GM18499 (cell line): ENCODE measurements at regions not wholly inside any gene's neighbourhood (a gene's known extent, or its start where the extent isn't known, plus 50 kb on each side); places are given as distances from the start of the nearest gene placed in this dataset.
"Not testable (repeated sequence)": the region's sequence is repeated elsewhere in the genome, so short reads cannot be mapped to it uniquely, and the experiment has no call there.

Experiments
- ATAC-seq: cut with Tn5 transposase; IDR thresholded peaks from one replicate; pipeline ENCODE4 v1.9.1; 2021; ENCODE audit warnings: moderate number of reproducible peaks; ENCODE audit not compliant: insufficient read depth, unreplicated experiment

DNA sequence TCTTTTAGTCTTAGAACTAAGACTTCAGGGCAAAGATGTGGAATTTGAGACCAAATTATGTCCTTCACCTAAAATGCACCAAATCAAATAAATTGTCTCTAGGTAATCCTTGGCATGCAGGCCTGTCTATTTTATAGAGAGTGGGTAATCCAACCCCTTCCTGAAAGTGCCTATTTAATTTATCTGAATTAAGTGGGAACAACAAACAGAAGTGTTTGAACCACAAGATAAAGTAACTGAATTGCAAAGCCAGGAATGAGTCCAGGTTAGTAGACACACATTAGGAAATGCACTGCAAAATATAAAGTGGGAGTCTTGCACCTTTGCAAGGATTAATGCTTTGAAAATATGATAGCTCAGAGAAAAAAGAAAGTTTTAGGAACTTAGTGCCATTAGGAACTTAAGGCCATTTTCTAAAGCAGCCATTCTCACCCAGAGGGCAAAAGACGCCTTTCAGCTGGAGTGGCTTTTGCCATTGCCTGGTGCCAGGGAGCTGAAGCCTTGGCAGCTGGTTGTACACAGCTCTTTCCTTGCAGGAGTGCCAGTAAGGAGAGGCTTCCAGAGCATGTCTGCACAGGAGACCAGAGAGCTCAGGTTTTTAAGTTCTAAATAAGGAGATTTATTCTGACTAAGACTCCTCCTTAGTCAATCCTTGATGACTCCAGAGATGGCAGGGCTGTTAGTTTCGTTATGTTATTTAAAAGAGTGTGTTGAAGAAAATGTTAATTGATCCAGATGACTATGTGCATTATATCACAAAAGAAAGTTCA lies 151.7 kb upstream of the ELL2 start:
- no peak for ATAC-seq

DNA sequence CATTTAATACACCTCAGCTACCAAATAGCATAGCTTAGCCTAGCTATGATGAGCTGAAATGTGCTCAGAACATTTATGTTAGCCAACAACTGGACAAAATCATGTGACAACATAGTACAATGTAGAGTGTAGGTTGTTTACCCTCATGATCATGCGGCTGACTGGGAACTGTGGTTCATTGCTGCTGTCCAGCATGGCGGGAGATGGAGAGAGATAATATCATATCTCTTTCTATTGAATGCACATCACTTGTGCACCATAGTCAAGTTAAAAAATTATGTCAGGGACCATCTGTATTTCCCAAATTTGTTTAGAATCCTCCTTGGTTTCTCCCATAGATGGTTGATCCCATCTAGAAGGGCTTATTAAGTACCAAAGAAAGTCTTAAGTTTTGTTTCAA lies 151.1 kb upstream of the ELL2 start:
- ATAC-seq, result no peak

DNA sequence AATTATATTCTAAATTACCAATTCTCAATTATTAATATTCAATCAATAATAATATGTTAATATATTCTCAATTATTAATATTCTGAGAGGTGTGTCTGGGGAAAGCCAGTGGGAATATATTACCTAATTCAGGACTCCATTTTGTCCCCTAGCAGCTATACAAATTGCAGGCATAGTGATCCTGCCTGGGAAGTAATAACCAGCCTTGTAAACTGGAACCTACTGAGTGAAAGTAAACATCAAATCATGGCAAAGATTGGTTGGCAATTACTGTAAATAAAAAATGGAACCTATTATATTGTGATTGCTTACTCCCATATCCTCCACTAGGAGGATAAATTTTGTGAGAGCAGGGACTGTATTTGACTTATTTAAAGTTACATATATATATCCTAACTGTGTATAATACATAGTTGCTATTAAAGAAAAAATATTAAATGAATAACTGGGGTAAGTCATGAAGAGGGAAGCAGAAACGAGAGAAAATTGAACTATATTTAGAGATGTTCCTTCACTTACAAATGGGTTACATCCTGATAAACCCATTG lies 150.5 kb upstream of the ELL2 start:
- ATAC-seq, result no peak

DNA sequence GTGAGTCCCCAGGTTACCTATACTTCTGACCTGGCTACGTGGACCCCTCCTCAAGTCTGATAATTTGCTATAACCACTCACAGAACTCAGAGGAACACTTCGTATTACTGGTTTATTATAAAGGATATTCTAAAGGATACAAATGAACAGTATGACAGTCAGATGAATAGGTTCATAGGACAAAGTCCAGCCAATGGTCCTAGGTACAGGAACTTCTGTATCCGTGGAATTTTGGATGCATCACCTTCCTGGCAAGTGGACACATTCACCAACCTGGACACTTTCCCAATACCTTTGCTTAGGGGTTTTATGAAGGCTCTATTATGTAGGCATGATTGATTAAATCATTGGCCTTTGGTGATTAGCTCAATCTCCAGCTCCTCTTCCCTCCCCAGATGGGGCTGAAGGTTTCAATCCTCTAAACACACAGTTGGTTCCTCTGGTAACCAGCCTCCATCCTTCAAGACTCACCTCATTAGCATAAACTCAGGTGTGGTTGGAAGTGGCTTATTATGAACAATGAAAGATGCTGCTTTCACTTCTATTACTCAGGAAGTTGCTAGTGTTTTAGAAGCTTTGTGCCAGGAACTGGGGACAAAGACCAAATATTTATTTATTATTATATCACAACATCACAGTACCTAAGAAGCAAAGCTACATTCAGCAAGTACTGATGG lies 149.6 kb upstream of the ELL2 start:
- ATAC-seq, result no peak

DNA sequence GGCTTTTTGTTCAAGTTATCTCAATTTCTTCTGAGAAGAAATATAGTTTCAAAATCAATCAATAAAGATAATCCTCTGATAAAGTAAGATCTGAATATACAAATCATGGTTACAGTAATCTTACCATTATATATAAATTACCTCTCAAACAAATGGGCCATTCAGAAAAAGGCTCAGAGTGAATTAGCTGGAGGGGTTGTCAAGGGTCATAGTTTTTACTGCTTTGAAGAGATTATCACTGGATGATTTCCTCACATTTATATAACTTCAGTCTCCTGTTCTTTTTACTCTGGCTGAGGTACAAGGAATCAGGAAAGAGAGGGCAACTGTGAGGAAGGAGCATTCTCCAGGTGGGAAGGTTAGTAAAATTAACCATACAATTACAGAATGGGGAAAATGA lies 148.6 kb upstream of the ELL2 start:
- ATAC-seq, result no peak

DNA sequence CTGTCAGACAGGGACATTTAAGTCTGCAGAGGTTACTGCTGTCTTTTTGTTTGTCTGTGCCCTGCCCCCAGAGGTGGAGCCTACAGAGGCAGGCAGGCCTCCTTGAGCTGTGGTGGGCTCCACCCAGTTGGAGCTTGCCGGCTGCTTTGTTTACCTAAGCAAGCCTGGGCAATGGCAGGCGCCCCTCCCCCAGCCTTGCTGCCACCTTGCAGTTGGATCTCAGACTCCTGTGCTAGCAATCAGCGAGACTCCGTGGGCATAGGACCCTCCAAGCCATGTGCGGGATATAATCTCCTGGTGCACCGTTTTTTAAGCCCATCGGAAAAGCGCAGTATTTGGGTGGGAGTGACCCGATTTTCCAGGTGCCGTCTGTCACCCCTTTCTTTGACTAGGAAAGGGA lies 147.0 kb upstream of the ELL2 start:
- ATAC-seq, result not testable (repeated sequence)

DNA sequence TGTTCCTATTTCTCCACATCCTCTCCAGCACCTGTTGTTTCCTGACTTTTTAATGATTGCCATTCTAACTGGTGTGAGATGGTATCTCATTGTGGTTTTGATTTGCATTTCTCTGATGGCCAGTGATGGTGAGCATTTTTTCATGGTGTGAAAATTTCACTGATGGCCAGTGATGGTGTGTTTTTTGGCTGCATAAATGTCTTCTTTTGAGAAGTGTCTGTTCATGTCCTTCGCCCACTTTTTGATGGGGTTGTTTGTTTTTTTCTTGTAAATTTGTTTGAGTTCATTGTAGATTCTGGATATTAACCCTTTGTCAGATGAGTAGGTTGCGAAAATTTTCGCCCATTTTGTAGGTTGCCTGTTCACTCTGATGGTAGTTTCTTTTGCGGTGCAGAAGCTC lies 142.2 kb upstream of the ELL2 start:
- not testable (repeated sequence) for ATAC-seq

DNA sequence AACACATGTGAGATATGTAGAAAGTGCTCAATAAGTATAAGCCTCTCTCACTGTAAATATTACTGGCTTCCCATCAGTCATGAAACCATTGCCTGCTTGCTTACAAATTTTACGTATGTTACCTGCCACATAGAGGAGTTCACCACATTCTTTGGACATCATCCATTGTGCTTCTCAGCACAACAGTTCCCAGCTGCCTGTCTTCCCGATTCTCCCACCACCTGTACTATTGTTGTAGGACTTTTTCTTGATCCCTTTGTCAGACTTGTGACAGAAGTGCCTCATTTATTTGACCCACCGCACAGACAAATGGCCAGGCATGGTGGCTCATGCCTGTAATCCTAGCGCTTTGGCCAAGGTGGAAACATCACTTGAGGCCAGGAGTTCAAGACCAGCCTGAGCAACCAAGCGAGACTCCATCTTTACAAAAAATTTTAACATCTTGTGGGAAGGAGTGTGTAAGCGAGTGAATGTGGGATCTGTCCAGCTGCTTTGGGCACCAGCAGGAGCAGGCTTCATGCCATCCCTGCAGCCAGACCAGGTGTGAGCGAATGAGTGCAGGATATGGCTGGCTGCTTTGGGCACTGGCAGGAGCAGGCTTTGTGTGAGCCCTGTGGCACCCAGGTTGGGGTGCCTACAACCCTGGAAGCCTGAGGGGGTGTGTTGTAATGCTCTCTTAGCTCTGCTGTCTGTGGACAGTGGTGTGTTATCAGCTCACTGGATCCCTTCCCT lies 139.9 kb upstream of the ELL2 start:
- ATAC-seq, result no peak

DNA sequence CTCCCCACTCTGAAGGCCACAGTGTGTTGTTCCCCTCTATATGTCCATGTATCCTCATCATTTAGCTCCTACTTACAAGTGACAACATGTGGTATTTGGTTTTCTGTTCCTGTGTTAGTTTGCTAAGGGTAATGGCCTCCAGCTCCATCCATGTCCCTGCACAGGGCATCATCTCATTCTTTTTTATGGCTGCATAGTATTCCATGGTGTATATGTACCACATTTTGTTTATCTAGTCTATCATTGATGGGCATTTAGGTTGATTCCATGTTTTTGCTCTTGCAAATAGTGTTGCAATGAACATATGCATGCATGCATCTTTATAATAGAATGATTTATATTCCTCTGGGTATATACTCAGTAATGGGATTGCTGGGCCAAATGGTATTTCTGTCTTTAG lies 135.8 kb upstream of the ELL2 start:
- not testable (repeated sequence) for ATAC-seq

DNA sequence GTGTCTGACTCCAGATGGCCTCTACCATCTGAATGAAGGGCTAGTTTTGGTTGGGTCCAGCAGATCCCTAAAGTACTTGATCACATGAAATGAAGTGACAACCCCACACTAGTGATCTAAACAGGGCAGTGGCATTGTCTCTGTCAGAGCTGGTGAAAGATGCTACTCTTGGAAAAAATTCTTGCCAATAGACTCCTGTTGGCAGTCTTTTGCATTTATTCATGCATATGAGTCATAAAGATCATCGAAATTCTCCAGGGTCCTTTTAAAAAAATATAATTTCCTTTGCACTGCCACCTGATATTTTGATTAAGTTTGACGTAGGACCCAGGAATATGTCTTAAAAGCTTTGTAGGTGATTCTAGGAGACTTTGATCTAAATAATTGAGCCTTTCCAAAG lies 135.1 kb upstream of the ELL2 start:
- no peak for ATAC-seq

DNA sequence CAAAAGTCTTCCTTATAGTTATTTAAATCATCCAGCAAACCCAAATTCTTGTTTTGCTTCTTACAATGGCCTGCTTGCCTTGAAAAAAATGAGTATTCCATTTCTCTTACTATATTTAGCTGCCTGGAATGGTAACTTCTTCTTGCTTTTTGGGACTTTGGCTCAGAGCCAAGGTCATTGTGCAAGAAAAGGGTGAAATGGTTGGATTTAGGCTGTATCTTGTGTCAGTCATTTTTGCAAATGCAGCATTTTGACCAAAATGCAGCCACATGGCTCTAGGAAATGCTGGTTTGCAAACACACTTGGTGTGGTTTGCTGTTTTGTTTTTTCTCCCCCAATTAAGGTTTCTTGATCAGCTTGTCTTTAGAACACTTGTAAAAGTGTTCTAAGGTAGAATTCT lies 133.3 kb upstream of the ELL2 start:
- ATAC-seq, result no peak

DNA sequence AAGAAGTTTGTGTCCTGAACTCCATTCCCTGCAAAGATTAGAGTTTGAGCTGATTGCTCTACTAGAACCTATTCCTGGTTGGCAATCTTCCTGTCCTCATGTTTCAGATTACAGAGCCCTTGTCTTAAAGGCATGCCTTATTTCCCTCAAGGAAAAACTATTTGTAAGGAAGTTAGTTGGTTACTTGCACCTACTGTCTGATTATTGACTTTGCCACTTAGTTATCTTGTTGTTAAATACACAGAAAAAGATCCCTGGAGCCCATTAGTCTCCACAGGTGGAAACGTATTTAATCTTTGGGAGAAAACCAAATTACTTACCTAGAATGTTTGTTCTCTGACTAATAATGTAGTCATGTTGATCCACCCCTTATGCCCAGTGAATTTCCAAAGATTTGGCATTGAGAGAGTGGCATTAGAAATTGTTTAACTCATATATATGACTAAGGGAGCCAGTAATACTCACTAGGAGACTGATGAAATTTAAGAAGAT lies 132.3 kb upstream of the ELL2 start:
- no peak for ATAC-seq

DNA sequence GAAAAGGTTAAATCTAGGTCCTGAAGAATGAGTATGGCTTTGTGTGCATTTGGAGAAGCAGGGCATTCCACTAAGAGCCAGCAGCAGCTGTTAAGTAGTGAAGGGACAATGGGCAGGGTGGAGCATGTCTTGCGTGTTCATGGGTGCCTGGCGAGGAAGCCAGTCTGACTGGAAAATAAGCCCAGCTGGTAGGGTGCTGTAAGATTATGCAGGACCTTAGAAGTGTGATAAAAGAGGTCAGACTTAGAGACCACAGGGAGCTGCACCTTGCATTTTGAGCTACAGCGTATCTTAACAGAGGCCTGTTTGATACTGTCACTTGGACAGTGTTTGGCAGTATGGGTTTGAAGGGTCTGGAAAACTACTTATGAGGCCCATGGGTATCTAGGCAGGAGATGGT lies 131.7 kb upstream of the ELL2 start:
- ATAC-seq, result no peak

DNA sequence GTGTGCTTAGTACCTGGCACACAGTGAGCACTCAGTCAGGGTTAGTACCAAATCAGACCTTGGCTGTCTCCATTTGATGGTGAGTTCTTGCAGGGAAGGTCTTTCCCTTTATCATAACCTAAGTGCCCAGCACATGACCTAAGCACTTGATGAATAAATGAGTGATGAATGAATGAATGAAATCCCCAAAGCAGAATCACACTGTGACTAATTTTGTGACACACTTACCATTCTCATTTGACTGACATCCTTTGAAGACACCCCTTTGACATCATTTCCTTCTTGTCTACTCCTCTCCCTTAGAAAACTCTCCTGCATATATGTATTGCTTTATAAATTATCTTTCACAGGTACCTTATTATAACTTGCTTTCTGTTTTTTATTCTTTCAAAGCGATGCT lies 130.2 kb upstream of the ELL2 start:
- no peak for ATAC-seq

DNA sequence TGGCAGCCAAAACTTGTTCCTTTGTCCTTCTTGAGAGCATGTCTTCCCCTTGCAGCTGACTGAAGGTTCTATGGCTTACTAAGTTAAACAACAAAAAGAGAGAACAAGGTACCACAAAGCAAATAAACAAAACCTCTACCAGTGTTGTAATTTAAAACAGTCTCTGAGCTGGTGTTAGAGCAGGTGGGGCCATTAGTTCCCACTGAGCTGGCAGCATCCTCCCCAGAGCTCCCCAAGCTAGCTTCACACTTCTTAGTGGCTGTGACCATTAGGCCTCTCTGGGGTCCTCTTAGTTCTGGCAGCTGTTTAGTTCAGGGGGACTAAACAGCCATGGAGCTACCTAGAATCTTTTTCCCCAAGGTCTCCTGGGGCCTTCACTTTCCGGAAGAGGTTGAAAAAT lies 128.6 kb upstream of the ELL2 start:
- ATAC-seq, result no peak

DNA sequence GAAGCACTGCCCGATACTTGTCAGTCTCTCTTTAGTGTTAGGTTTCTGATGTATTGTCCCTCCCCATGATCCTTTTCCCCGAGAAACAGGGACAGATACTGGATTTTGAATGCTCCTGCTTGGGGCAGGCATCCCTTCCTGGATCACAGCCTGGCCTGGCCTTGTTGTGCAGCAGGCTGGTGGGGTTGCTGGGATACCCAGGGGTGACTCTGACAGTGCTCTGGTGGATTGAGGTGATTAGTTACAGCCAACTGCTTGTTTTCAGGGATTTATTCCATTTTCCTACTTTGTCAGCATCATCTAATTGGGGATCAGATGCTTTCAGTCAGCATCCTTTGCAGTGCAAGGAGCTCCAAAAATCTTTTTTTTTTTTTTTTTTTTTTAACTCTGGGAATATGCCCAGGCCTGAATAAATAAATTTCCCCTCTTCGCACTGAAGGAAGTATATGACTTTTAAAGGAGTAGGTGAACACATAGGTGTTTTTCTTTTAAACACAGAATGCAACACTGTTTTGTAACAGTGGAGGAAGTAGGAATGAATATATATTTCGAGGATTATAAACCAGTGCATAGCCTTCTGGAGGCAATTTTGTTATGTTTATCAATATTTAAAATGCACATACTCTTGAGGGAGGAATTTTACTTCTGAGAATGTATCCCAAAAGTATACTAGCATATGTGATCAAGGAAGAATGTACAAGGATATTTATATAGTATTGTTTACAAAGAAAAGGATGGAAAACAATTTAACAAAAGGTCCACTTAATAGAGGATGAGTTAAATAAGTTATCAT lies 127.3 kb upstream of the ELL2 start:
- no peak for ATAC-seq

DNA sequence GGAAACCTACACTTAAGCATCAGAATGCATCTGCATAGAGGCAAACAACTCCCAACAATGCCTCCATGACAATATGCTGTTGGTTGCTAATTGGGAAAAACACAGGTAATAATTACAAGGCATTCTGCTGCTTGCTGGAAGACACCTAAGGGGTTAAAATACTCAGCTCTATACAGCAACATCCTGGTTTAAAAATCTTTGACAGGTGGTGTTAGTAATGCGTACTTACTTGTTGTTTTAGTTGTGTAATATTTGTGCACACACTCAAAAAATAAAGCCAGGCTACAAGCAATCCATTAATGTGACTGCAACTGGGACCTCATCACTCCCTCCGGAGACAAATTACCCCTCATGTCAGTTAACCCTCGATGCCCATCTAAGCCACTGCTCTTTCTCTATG lies 126.3 kb upstream of the ELL2 start:
- ATAC-seq, result no peak

DNA sequence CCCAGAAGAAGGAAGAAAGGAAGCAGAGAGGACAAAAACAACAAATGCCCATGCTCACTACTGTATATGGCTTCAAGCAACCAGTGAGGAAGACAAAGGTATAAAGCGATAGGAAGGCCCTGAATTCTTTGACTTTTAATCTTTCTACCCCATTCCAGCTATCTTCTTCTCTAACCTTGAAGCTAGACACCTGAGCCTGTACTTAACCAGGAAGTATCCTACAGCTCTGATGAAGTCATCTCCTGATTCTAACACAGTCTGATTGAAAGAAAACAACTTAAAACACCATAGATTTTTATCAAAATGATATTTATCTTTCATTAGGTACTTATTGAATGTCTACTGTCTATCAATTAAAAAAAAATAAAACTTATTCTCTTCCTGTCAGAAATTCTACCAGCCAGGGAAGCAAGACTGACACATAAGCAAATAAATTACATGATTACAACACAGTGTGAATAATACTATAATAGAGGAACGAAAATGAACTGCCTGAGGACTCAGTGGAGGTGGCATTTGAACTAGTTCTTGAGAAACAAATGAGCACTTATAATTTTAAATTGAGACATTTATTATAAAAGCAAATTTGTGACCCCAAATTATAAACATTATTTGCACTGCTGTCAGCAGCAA lies 123.3 kb upstream of the ELL2 start:
- ATAC-seq, result no peak

DNA sequence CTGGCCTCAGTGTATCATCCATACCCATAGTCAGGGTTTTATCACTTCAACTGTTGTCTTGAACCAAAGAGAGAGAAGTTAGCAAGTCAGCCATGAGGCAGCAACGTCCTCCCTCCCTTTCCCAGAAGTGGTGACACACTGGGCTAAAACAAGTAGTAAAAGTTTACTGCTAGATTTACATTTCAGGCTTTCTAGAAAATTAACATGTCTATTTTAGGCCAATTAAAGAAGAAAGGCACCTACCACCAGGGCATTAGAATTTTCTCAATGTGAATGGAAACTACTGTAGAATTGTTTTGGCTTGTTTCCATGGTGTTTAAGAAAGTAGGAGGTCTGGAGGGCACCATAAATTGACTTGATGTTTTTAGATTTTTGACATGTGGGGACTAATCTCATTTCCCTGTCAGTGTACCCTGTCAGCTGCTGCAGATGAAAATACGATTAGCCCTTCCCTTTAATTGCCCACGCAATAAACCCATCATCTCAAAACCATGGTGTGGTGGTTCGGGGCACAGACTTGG lies 121.8 kb upstream of the ELL2 start:
- no peak for ATAC-seq
